Hepatocyte (in vitro differentiated cells): ENCODE measurements at regions not wholly inside any gene's neighbourhood (a gene's known extent, or its start where the extent isn't known, plus 50 kb on each side); places are given as distances from the start of the nearest gene placed in this dataset.
"Not testable (repeated sequence)": the region's sequence is repeated elsewhere in the genome, so short reads cannot be mapped to it uniquely, and the experiment has no call there.

Experiments
- DNase-seq: peaks from one replicate; pipeline ENCODE4 v3.0.0-alpha.2; 2016; ENCODE audit warnings: low spot score
- H2AFZ ChIP-seq: fragments of 200-600 bp; sonication (generic); 2 replicates; pipeline ENCODE4 v1.6.0; 2016; ENCODE audit warnings: antibody characterized with exemption, mild to moderate bottlenecking
- H3K27ac ChIP-seq: fragments of 200-600 bp; sonication (generic); 2 replicates; pipeline ENCODE4 v1.5.1; 2016; ENCODE audit warnings: mild to moderate bottlenecking
- H3K27me3 ChIP-seq: fragments of 200-600 bp; sonication (generic); 2 replicates; pipeline ENCODE4 v1.6.1; 2016
- H3K36me3 ChIP-seq: fragments of 200-600 bp; sonication (generic); replicated peaks from 2 replicates; pipeline ENCODE4 v1.5.1; 2016; ENCODE audit warnings: low read depth; ENCODE audit not compliant: insufficient read depth
- H3K4me1 ChIP-seq: fragments of 200-600 bp; sonication (generic); 2 replicates; pipeline ENCODE4 v1.5.1; 2016; ENCODE audit warnings: mild to moderate bottlenecking, moderate library complexity; ENCODE audit not compliant: insufficient read depth
- H3K4me2 ChIP-seq: fragments of 200-600 bp; sonication (generic); 2 replicates; pipeline ENCODE4 v1.6.0; 2016
- H3K4me3 ChIP-seq: fragments of 200-600 bp; sonication (generic); 2 replicates; pipeline ENCODE4 v1.5.1; 2016; ENCODE audit warnings: mild to moderate bottlenecking
- H3K79me2 ChIP-seq: fragments of 200-600 bp; sonication (generic); 2 replicates; pipeline ENCODE4 v1.6.0; 2017; ENCODE audit warnings: mild to moderate bottlenecking
- H3K9me2 ChIP-seq: fragments of 200-600 bp; sonication (generic); replicated peaks from 2 replicates; pipeline ENCODE4 v1.6.0; 2017; ENCODE audit warnings: mild to moderate bottlenecking; ENCODE audit not compliant: insufficient read depth
- H3K9me3 ChIP-seq: fragments of 200-600 bp; sonication (generic); 2 replicates; pipeline ENCODE4 v1.5.1; 2016; ENCODE audit warnings: low read depth, mild to moderate bottlenecking
- H4K20me1 ChIP-seq: fragments of 200-600 bp; sonication (generic); 2 replicates; pipeline ENCODE4 v1.6.0; 2016; ENCODE audit warnings: mild to moderate bottlenecking; ENCODE audit not compliant: insufficient read depth, poor library complexity, severe bottlenecking
- CTCF ChIP-seq: fragments of 200-600 bp; sonication (generic); IDR thresholded peaks from 2 replicates; pipeline ENCODE4 v1.5.1; 2016; ENCODE audit warnings: antibody characterized with exemption, mild to moderate bottlenecking; ENCODE audit not compliant: poor library complexity
- EZH2phosphoT487 ChIP-seq: fragments of 200-600 bp; sonication (generic); IDR thresholded peaks from one replicate; pipeline ENCODE4 v1.6.1; 2018; ENCODE audit warnings: antibody characterized with exemption, mild to moderate bottlenecking, low read depth, moderate library complexity; ENCODE audit not compliant: unreplicated experiment, severe bottlenecking
- WGBS: methylation state at CpG from one replicate; pipeline ENCODE4 v1.1.6; 2016; ENCODE audit warnings: low lambda C conversion rate; ENCODE audit errors: missing lambda C conversion rate; 5-methylcytosine and 5-hydroxymethylcytosine counted together

- Histone ChIP-seq H3K9me2 (no peaks in the 10 kb centered on the region), H4K20me1 (no peaks in the 10 kb centered on the region), H3K4me3 (peak overlapping the region; percentile 59), H3K36me3 (no peaks in the 10 kb centered on the region), H3K4me1 (peaks cover 4% of the 10 kb centered on the region), H3K9me3 (no peaks in the 10 kb centered on the region), H3K4me2 (peak overlapping the region; percentile 95), H3K79me2 (peaks cover 12% of the 10 kb centered on the region), H3K27ac (peak overlapping the region; percentile 85), H2AFZ (peak overlapping the region; percentile 99), H3K27me3 (no peaks in the 10 kb centered on the region)
- TF ChIP-seq CTCF (peak; percentile 35), EZH2phosphoT487 (no peak)
- under 1% methylated on average over 47 of the region's 51 CpGs for whole genome bisulfite sequencing
- peak; percentile 88 for DNase-seq
Observed at GRCh38 chr2:131682122-131682944, 154.6 kb downstream of the CCDC74A start.

GRCh38 chr2:131682945-131683330 is 155.2 kb downstream of the CCDC74A start:
- Histone ChIP-seq H2AFZ (peak overlapping the region; percentile 99), H3K4me2 (peak overlapping the region; percentile 95), H3K4me3 (peak overlapping the region; percentile 59), H3K79me2 (peaks cover 12% of the 10 kb centered on the region), H3K27ac (peak overlapping the region; percentile 85)
- peak; percentile 32 for DNase-seq
- not testable (repeated sequence) for H3K4me1 ChIP-seq, H3K9me2 ChIP-seq, H3K36me3 ChIP-seq, H3K9me3 ChIP-seq, H4K20me1 ChIP-seq, H3K27me3 ChIP-seq
- WGBS: 4% methylated on average over 9 of the region's 9 CpGs

GRCh38 chr2:131684631-131685316 is 157.1 kb downstream of the CCDC74A start:
- not testable (repeated sequence) for H4K20me1 ChIP-seq, H3K9me3 ChIP-seq, H3K4me1 ChIP-seq, H3K36me3 ChIP-seq, H3K4me3 ChIP-seq, H3K27me3 ChIP-seq, DNase-seq, H3K27ac ChIP-seq, H2AFZ ChIP-seq, H3K9me2 ChIP-seq
- H3K79me2 ChIP-seq: peaks cover 12% of the 10 kb centered on the region
- WGBS: 72% methylated on average over 4 of the region's 4 CpGs
- H3K4me2 ChIP-seq: peak overlapping the region; percentile 95

- H3K4me2 ChIP-seq, H3K4me3 ChIP-seq, H3K9me3 ChIP-seq, H3K36me3 ChIP-seq, H3K27ac ChIP-seq, H3K9me2 ChIP-seq, H3K4me1 ChIP-seq, H3K27me3 ChIP-seq, H2AFZ ChIP-seq, H4K20me1 ChIP-seq: not testable (repeated sequence)
- H3K79me2 ChIP-seq: peaks cover 12% of the 10 kb centered on the region
- peak; percentile 10 for TF ChIP-seq CTCF
- 74% methylated on average over 6 of the region's 6 CpGs for WGBS
- peak; percentile 55 for DNase-seq
Observed at GRCh38 chr2:131686164-131686893, 158.6 kb downstream of the CCDC74A start.

GRCh38 chr2:131686894-131687238 is 159.2 kb downstream of the CCDC74A start:
- H3K4me2 ChIP-seq, H3K36me3 ChIP-seq, H3K4me1 ChIP-seq, H3K27me3 ChIP-seq, H4K20me1 ChIP-seq, H3K9me2 ChIP-seq, DNase-seq, H3K27ac ChIP-seq, H3K9me3 ChIP-seq, H2AFZ ChIP-seq, H3K4me3 ChIP-seq: not testable (repeated sequence)
- peaks cover 12% of the 10 kb centered on the region for H3K79me2 ChIP-seq

- not testable (repeated sequence) for DNase-seq, H3K4me1 ChIP-seq, H3K9me2 ChIP-seq, H3K9me3 ChIP-seq, H3K4me2 ChIP-seq, H3K27ac ChIP-seq, H3K27me3 ChIP-seq, H3K36me3 ChIP-seq, H4K20me1 ChIP-seq, H3K4me3 ChIP-seq, H2AFZ ChIP-seq, H3K79me2 ChIP-seq
- WGBS: 100% methylated on average over 2 of the region's 2 CpGs
Observed at GRCh38 chr2:131689066-131689465, 161.4 kb downstream of the CCDC74A start.

GRCh38 chr2:131711268-131711667 is 183.6 kb downstream of the CCDC74A start:
- not testable (repeated sequence) for H3K27ac ChIP-seq, H3K9me2 ChIP-seq, H3K9me3 ChIP-seq, H2AFZ ChIP-seq, DNase-seq, H3K4me1 ChIP-seq, H3K79me2 ChIP-seq, H3K36me3 ChIP-seq, H3K4me2 ChIP-seq, H3K4me3 ChIP-seq, H3K27me3 ChIP-seq, H4K20me1 ChIP-seq
- WGBS: 60% methylated on average over 2 of the region's 2 CpGs
